ENCODE measurements at regions not wholly inside any gene's neighbourhood (a gene's known extent, or its start where the extent isn't known, plus 50 kb on each side); places are given as distances from the start of the nearest gene placed in this dataset.

DNA sequence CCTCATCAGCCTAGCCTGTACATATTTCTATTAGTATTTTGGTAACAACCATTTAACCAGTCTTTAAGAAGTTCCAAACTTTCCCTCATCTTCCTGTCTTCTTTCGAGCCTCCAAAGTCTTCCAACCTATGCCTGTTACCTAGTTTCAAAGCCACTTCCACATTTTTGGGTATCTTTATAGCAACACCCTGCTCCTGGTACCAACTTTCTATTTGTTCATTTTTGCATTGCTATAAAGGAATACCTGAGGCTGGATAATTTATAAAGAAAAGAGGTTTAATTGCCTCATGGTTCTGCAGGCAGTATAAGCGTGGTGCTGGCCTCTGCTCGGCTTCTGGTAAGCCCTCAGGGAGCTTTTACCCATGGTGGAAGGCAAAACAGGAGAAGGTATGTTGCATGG, 578.8 kb upstream of the AUTS2 start:
- TF ChIP-seq, protein P1, sequence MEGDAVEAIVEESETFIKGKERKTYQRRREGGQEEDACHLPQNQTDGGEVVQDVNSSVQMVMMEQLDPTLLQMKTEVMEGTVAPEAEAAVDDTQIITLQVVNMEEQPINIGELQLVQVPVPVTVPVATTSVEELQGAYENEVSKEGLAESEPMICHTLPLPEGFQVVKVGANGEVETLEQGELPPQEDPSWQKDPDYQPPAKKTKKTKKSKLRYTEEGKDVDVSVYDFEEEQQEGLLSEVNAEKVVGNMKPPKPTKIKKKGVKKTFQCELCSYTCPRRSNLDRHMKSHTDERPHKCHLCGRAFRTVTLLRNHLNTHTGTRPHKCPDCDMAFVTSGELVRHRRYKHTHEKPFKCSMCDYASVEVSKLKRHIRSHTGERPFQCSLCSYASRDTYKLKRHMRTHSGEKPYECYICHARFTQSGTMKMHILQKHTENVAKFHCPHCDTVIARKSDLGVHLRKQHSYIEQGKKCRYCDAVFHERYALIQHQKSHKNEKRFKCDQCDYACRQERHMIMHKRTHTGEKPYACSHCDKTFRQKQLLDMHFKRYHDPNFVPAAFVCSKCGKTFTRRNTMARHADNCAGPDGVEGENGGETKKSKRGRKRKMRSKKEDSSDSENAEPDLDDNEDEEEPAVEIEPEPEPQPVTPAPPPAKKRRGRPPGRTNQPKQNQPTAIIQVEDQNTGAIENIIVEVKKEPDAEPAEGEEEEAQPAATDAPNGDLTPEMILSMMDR (IDR thresholded peaks at IDR 0.05 in 4 of 5, conservative IDR thresholded peaks at IDR 0.05 in 1 of 5) = no peak
- no peak for TF ChIP-seq POLR2A (IDR thresholded peaks at IDR 0.05)

All from gastrocnemius medialis (tissue), 4 donors.